Femur (tissue), 1 donor: ENCODE measurements at regions not wholly inside any gene's neighbourhood (a gene's known extent, or its start where the extent isn't known, plus 50 kb on each side); places are given as distances from the start of the nearest gene placed in this dataset.
A peak's percentile ranks its signal among the peaks of the same experiment; 100 is the strongest.
"Not testable (repeated sequence)": the region's sequence is repeated elsewhere in the genome, so short reads cannot be mapped to it uniquely, and the experiment has no call there.

Experiments used
- DNase-seq: peaks from one replicate; pipeline ENCODE4 v3.0.0-alpha.2; 2017

DNA sequence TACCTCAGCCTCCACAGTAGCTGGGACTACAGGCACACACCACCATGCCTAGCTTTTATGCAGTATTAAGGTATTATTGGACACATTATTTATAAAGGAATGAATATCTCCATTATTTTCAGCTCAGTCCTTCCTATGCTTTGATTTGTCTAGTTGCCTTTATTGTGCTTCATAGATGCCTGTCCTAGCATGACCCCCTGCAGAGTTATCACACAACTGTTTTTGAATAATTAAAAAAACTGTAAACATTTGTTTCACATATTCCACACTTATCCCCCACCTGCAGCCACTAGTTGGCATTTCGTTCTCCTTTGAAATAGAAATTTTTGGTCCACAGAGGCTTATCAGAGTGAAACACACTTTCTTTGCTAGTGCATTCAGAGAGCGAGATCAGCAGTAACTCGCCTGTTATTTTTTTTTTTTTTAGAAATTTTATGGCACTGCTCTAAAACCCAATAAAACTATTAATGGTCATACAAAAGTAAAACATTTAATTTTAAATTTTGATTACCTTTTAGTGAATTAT lies 151.8 kb upstream of the RASA1 start:
- no peak for DNase-seq

DNA sequence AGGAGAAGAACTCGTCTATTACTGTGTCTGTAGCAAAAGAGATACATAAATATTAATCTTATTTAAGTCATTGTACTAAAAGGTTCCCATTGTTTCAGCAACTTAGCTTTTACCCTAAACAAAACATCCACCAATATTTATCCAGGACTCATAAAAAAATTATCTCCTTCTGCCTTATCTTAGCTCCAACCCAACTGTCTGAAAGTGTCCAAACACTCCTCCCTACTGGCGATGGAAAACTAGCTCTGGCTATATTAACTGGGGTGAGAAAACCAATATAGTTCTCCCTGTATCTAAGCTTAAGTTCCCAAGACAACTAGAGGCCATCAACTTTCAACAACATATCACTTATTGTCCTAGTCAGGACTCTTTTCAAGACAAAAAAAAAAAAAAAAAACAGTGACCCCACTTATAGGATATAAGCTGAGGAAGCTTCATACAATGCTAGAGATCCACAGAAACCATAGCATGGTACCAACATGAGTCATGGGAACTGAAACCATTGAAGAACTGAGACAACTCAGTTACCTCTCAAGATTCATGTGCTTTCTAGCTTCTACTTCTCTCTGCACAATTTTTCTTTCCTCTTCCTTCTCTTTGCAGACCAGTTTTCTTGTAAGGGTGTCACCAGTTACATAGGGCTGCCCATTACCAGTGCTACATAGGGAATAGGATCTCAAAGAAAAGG lies 150.7 kb upstream of the RASA1 start:
- DNase-seq: no peak

DNA sequence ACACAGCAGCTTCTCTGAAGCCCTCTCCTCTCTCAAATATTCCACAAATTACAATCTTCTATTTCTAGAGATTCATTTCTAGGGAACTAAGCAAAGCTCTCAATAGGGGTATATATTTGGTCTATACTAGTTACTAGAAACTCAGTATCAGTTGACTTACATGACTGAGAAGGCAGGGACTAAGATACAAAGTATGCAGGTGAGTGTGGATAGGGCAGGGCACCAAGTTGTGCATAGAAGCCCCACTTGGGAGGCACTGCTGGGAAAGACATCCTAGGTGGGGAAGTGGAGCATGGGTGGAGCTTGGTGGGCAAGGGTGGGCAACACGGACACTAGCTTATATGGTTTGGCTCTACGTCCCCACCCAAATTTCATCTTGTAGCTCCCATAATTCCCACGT lies 148.1 kb upstream of the RASA1 start:
- DNase-seq: no peak

DNA sequence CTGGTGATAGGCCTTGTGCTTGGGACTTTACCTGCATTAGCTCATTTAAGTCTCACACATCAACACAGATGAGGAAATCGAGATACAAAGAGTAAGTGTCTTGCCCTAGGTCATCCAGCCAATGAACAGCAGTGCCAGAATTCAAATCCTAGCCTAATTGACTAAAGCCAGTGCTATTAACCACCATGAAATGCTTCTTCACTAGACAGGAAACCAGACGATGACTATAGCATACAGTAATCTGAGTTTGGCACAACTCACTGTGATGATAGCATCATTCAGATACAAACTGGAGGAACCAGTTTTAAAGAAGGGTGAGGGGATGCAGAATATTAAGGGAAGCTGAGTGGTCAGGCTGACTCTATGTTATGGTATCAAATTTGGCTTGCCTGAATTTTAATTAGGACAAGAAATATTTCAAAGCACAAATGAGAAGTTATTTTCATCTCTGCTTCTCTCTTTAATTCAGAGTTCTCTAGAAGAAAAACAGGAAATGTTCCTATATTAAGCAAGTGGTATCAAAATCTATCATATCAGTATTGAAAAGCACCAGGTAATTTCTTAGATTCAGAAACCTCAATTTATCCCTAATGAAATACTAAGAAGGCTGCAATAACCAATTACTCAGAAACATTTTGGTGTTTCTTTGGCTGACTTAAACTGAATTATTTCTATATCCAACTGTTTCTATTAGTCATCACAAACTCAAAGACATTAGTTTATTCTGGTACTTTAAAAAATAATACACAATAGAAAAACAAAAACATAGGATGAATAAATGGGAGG lies 147.0 kb upstream of the RASA1 start:
- no peak for DNase-seq

DNA sequence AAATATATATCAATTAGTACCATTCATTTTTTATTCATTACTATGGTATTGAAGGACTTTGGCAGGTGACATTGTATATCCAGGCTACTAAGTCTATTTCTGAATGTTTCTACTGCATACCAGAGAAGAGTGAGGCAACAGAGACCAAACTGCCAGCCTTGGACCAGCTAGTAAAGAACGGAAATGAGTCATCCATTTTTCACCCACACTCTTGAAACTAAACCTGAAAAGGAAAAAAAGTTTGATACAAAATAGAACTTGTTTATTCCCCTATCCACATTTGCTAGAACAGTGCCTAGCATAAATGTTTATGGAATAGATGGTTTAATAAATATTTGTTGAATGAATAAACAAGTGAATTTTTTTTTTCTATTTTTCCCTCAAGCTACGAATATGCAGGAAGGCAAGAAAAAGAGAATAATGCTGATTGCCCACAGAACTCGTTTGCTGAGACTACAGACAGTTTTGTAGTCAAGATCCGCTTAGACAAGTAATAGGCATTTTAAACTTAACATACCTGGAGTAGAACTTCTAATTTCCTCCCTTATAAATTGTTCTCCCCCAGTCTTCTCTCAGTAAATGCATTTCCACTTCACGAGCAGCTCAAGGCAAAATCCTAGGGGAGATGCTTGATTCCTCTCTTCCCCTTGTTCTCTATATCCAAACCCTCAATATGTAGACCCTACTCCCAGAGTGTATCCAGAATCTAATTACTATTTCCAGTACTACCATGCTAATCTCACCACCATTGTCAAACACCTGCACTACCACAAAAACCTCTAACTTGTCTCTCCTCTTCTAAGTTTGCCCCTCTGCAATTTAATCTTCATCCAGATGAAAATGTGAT lies 146.2 kb upstream of the RASA1 start:
- DNase-seq: no peak

DNA sequence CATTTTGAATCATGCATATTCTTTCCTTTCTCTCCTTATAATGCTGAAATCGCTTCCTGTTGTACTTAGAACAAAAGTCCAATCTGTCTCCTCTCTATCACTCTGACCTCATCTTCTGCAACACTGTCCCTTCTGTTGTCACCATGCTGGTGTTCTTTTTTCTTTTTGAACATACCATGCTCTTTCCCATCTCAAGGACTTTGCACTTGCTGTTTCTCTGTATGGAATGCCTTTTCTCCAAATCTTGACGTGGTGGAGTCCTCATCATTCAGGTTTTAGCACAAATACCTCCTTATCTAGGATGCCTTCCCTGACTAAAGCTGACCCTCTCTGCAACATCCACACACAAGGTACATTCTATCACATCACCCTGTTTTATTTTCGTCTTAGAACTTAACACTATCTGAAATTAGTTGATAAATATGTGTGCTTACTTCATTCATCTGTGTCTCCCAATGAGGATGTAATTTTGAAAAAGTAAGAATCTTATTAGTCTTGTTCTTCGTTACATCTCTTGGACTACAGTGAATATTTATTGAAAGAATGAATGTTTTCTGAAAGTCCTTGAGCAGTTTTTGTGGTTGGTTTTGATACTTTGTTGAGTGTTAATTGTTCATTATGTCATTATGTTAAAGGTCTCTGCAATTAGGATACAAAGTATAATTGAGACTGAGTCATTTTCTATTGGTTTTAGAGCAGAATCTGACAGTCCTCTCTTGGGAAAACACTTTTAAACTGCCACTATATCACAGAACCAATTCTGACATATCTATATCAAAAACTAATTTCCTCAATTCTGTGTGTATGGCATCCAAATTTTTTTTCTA lies 145.3 kb upstream of the RASA1 start:
- DNase-seq: no peak

DNA sequence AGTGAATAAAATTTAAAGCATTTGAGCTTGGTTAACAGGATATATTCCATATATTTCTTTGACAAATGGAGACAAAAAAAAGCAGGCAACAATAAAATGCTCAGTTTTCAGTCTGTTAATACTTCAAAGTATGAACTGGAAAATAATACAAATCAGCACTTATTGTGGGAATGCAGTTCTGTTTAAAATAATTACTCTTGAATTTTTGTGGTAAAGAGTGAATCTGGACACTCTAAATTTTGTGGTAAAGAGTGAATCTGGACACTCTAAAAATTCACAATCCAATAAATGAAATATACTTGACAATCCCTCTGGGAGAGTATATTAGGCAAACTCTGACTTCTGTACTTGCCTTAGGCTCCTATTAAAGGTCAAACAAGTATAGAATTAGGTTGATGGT lies 141.9 kb upstream of the RASA1 start:
- no peak for DNase-seq

DNA sequence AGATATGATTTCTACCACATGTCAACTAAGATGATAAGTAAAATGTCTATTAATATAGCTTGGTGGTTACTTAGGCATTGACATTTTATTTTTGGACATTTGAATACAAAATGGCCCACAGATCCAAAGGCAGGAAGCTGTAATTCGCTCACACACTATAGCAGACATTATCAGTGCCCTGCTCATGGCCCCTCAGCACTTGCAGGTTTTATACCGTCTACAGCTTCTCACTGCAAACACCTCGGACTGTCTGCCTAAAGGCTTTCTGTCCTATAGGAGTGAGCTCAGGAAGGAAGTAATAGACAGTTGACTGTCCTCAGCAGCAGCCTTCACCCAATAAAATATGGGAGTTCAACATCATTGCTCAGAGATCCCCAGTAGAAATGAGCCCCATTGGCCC lies 140.8 kb upstream of the RASA1 start:
- no peak for DNase-seq

DNA sequence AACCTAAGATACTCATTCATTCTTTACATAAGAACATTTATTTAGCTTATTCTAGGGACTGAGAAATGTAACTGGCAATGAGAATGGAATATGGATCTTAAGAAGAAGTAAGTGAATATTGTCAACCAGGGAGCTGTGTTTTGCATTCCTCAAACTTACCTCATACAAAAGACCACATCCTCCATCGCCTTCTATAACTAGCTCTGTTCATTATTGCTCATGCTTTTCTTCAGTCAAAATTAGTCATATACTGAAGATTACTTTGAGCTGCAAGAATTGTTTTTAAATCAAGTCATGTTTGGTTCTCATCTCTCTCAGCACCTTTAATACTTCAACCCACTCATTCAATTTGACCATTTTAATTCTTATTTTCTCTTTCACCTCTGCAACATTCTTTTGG lies 140.3 kb upstream of the RASA1 start:
- no peak for DNase-seq

DNA sequence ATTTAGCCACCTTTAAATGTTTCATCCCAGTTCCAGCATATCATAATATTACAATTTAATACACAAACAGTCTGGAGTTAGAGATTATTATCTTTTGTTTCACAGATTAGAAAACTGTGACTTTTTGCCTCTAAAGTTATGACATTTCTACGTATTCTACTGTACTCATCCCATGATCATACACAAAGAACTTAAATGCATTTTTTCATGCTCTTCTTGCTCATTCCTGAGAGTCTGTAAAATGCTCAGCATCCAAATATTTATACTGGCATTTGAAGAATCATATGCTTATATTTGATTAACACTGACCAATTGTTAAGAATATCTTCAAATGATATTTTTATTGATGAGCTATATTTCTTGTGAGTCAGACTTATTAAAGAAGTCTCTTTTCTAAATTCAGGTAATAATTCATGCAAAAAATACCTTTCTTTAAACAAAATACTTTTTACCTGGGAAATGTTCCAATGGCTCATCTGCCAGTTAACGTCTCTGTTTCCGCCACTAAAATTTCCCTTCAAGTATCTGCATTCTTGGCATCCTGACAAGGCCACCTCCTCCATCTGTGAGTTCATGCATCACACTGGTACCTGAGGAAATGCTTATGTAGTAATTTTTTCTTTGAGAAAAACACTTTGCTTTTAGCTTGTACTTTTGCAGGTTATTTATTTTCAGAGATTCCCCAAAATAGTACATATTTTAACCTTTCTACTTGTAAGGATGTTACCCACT lies 139.6 kb upstream of the RASA1 start:
- no peak for DNase-seq

DNA sequence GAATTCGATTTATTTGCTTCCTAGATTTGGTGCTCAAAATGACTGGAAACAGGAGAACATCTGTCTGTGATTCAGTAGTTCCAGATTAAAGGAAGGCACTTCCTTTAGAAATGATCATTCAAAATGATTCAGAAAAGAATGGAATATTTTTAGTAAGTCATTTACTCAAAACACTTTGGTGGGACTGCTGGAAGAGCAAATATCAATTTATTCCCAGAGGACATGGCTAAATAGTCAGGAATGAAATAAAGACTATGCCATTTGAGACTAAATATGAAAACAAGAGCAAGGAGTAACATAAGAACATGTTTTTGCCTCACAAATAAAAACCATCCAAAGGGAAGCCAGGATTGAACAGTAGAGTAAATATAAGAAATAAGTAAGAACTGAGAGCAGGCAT lies 138.6 kb upstream of the RASA1 start:
- DNase-seq: no peak

DNA sequence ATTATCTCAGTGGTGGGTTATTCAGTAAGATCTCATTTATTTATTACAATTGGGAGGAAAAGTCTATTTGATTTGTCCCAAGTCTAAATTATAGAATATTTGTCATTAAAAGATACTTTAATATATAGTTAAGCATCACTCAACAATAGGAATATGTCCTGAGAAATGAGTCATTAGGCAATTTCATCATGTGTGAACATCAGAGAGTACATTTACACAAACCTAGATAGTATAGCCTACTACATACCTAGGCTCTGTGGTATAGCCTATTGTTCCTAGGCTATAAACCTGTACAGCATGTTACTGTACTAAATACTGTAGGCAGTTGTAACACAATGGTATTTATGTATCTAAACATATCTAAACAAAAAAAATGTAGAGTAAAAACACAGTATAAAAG lies 135.0 kb upstream of the RASA1 start:
- DNase-seq: no peak

DNA sequence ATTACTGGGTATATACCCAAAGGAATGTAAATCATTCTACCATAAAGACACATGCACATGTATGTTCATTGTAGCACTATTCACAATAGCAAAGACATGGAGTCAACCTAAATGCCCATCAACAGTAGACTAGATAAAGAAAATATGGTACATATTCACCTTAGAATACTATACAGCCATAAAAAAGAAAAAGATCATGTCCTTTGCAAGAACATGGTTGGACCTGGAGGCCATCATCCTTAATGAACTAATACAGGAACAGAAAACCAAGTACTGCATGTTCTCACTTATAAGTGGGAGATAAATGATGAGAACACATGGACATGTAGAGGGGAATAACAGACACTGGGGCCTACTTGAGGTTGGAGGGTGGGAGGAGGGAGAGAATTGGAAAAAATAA lies 133.2 kb upstream of the RASA1 start:
- not testable (repeated sequence) for DNase-seq

DNA sequence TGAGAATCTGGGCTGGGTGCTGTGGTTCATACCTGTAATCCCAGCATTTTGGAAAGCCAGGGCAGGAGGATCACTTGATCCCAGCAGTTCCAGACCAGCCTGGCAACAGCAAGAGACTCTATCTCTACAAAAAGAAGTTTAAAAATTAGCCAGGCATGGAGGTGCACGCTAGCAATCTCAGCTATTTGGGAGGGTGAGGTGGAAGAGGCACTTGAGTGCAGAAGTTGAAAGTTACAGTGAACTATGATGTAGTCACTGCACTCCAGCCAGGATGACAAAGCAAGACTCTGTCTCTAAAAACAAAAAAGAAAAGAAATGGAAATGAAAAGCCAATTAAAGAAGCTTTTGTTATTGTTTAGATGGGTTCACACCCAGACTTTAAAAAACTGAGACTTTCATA lies 131.6 kb upstream of the RASA1 start:
- DNase-seq: no peak

DNA sequence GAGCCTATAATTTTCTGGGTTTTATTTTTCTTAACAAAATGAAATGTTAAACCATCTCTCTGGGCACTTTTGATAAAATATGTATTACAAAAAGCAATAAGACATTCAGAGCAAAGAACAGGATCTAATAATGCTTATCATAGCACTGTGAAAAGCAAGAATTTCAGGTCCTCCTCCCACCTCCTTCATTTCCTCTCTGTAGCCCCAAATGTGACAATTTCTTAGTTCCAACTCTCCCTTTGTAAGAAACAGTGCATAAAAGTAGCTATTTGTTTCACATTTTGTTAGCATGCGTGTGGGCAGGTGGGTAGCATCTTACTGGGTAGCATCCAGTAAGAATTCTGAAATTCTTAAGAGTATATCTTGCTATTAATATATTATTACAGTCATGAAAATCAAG lies 130.9 kb upstream of the RASA1 start:
- DNase-seq: no peak

DNA sequence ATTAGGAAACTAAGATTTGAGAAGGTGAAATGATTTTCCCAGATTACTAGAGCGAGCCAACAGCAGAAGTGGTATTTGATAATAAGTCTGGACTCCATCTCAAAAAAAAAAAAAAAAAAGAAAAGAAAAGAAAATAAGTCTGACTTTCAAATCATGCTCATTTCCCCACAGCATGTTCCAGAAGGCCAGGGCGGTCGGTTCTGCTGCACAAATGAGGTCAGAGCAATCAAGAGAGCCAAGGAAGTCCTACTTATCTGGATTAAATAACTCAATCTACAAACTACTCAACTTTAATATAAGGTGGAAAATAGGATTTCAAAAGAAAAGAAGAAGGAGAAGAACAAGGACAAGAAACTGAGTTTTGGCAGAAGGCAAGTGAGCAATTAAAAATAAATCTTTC lies 130.4 kb upstream of the RASA1 start:
- DNase-seq: peak; percentile 34

DNA sequence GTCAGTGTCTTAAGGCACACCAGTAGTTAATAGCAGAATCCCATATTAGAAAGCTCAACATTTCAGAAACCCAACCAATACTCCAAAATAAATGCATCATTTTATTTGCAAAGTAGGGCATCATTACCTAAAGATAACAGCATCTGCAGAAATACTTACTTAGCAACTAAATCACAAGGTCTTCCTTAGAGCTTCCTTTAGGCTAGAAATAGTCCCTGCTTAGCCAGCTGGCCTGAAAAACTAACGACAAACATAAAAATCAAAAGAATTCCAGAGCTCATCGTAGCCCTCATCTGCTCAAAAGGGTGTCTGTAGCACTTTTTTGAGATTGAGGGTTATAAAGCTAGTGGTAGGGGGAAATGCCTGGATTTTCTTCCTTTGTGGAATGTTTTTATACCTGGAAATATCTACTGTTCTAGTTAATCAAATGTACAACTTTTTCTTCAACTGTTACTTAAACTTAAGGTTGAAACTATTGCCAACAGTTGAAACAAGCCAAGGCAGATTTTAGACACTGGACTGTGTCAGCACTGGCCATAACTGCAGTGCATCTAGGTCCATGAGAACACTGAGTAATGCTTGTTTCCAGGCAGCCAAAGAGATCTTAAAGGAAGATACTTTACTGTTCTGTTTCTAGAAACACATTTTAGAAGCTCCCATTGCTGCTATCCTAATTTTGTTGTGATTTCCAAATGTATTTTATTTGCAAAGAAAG lies 129.4 kb upstream of the RASA1 start:
- DNase-seq: peak; percentile 27

DNA sequence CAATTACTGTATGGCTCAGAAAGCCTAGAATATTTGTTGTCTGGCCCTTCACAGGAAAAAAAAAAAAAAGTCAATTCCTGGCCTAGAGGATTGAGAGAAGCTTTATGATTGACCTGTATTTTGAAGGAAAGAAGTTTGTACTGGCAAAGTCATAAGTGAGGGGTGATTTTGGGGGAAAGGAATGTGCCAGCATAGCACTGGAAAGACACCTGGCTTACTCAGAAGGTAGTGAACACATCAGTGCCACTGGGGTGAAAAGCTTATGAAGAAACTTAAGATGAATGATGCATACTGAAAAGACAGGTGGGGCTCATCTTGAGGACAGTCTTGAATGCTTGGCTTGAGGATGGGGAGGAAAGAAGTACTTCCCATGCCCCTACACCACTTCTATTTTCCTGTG lies 127.9 kb upstream of the RASA1 start:
- no peak for DNase-seq

DNA sequence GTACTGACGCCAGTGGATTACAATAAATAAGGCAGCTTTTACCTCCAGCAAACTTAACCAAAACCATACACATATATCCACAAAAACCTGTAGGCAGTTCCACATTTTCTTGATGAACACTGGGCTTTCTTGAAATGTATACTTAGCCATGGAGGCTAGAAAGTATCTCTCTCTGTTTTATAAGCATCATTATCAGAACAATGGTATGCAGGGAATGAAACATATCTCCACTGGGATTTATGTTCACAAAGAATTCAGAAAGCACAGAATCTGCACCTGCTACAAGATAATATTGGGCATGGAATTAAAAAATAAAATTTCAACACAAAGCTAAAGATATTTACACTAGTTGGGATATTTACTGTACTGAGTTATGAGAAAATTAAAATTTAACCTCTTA lies 126.1 kb upstream of the RASA1 start:
- no peak for DNase-seq

DNA sequence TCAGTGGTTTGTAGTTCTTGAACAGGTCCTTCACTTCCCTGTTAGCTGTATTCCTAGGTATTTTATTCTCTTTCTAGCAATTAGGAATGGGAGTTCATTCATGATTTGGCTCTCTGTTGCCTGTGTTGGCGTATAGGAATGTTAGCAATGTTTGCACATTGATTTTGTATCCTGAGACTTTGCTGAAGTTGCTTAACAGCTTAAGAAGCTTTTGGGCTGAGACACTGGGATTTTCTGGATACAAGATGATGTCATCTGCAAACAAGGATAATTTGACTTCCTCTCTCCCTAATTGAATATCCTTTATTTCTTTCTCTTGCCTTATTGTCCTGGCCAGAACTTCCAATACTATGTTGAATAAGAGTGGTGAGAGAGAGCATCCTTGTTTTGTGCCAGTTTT lies 121.8 kb upstream of the RASA1 start:
- not testable (repeated sequence) for DNase-seq

DNA sequence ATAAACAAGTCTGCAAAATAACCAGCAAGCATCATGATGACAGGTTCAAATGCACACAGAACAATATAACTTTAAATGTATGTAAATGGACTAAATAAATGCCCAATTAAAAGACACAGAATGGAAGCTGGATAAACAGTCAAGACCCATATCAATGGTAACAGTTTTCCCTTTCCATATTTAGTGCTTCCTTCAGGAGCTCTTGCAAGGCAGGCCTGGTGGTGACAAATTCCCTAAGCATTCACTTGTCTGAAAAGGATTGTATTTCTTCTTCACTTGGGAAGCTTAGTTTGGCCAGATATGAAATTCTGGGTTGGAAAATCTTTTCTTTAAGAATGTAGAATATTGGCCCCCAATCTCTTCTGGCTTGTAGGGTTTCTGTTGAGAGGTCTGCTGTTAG lies 120.2 kb upstream of the RASA1 start:
- no peak for DNase-seq
